PC-9 (cell line): ENCODE measurements at regions not wholly inside any gene's neighbourhood (a gene's known extent, or its start where the extent isn't known, plus 50 kb on each side); places are given as distances from the start of the nearest gene placed in this dataset.

Experiments used
- CTCF ChIP-seq: fragments of 200-600 bp; sonication (generic); conservative IDR thresholded peaks from 2 replicates; pipeline ENCODE4 v1.6.1; 2017; ENCODE audit warnings: mixed run types, antibody characterized with exemption, mild to moderate bottlenecking, moderate library complexity
- EZH2 ChIP-seq: fragments of 200-600 bp; sonication (generic); IDR thresholded peaks from 2 replicates; pipeline ENCODE4 v1.8.0; 2017; ENCODE audit warnings: antibody characterized with exemption, low read depth

GRCh38 chr1:221575605-221576004 lies 166.3 kb downstream of the DUSP10 start:
- no peak for TF ChIP-seq CTCF
- TF ChIP-seq EZH2 = no peak
